ENCODE measurements at regions not wholly inside any gene's neighbourhood (a gene's known extent, or its start where the extent isn't known, plus 50 kb on each side); places are given as distances from the start of the nearest gene placed in this dataset.

GRCh38 chr15:91357486-91357885 lies 257.4 kb downstream of the SV2B start:
- no peak for TF ChIP-seq POLR2AphosphoS5 (IDR thresholded peaks at IDR 0.05)
- TF ChIP-seq, protein P1, sequence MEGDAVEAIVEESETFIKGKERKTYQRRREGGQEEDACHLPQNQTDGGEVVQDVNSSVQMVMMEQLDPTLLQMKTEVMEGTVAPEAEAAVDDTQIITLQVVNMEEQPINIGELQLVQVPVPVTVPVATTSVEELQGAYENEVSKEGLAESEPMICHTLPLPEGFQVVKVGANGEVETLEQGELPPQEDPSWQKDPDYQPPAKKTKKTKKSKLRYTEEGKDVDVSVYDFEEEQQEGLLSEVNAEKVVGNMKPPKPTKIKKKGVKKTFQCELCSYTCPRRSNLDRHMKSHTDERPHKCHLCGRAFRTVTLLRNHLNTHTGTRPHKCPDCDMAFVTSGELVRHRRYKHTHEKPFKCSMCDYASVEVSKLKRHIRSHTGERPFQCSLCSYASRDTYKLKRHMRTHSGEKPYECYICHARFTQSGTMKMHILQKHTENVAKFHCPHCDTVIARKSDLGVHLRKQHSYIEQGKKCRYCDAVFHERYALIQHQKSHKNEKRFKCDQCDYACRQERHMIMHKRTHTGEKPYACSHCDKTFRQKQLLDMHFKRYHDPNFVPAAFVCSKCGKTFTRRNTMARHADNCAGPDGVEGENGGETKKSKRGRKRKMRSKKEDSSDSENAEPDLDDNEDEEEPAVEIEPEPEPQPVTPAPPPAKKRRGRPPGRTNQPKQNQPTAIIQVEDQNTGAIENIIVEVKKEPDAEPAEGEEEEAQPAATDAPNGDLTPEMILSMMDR (IDR thresholded peaks at IDR 0.05) = no peak
- TF ChIP-seq POLR2A (IDR thresholded peaks at IDR 0.05) = no peak

Data from gastroesophageal sphincter (tissue), 3 donors.